Type B pancreatic cell (in vitro differentiated cells): ENCODE measurements at regions not wholly inside any gene's neighbourhood (a gene's known extent, or its start where the extent isn't known, plus 50 kb on each side); places are given as distances from the start of the nearest gene placed in this dataset.

Experiments
- DNase-seq: peaks from one replicate; pipeline ENCODE4 v3.0.0; 2021; ENCODE audit warnings: mixed read lengths; ENCODE audit not compliant: unreplicated experiment; ENCODE audit errors: extremely low spot score
- H3K27ac Mint-ChIP-seq: 2 replicates; pipeline ENCODE4 v1.8.0; 2021; ENCODE audit warnings: mild to moderate bottlenecking, mixed read lengths
- H3K27me3 Mint-ChIP-seq: 2 replicates; pipeline ENCODE4 v1.8.0; 2021; ENCODE audit warnings: mixed read lengths
- H3K36me3 Mint-ChIP-seq: 2 replicates; pipeline ENCODE4 v1.8.0; 2021; ENCODE audit warnings: mixed read lengths
- H3K4me1 Mint-ChIP-seq: one replicate; pipeline ENCODE4 v1.8.0; 2021; ENCODE audit warnings: mixed read lengths; ENCODE audit not compliant: unreplicated experiment
- H3K4me3 Mint-ChIP-seq: 2 replicates; pipeline ENCODE4 v1.8.0; 2021; ENCODE audit warnings: mild to moderate bottlenecking, mixed read lengths
- H3K9me3 Mint-ChIP-seq: 2 replicates; pipeline ENCODE4 v1.8.0; 2021; ENCODE audit warnings: mixed read lengths
- TF ChIP-seq, protein P1 (sequence below): fragments of 200-600 bp; sonication (generic); conservative IDR thresholded peaks from 2 replicates; pipeline ENCODE4 v1.5.0; 2021; ENCODE audit warnings: antibody characterized with exemption, mild to moderate bottlenecking

DNA sequence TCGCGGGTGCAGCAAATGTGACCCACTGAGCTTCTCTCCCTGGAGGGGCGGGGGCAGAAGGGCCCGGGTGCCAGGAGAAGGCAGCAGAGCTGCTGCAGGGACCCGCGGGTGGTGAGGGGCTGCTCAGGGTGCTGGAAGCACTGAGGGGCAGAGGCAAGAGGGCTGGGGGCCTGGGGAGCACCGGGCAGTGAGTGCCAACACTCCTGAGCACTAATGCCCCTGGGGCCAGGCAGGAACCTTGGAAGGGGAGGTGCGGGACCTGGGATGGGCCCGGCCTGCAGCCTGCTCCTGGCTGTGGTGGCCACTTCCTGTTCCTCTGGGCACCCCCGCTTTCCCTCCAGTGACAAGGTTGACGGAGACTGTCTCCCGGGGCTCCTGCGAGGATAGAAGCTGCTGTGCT, 66.5 kb upstream of the ADRA2C start:
- TF ChIP-seq, protein P1, sequence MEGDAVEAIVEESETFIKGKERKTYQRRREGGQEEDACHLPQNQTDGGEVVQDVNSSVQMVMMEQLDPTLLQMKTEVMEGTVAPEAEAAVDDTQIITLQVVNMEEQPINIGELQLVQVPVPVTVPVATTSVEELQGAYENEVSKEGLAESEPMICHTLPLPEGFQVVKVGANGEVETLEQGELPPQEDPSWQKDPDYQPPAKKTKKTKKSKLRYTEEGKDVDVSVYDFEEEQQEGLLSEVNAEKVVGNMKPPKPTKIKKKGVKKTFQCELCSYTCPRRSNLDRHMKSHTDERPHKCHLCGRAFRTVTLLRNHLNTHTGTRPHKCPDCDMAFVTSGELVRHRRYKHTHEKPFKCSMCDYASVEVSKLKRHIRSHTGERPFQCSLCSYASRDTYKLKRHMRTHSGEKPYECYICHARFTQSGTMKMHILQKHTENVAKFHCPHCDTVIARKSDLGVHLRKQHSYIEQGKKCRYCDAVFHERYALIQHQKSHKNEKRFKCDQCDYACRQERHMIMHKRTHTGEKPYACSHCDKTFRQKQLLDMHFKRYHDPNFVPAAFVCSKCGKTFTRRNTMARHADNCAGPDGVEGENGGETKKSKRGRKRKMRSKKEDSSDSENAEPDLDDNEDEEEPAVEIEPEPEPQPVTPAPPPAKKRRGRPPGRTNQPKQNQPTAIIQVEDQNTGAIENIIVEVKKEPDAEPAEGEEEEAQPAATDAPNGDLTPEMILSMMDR = no peak
- Mint-ChIP-seq H3K4me3 (no peak overlapping the region), H3K9me3 (peaks cover 21% of the 10 kb centered on the region), H3K27ac (no peak overlapping the region), H3K36me3 (peaks cover 4% of the 10 kb centered on the region), H3K4me1 (peaks cover 7% of the 10 kb centered on the region), H3K27me3 (peaks cover 28% of the 10 kb centered on the region)
- no peak for DNase-seq

DNA sequence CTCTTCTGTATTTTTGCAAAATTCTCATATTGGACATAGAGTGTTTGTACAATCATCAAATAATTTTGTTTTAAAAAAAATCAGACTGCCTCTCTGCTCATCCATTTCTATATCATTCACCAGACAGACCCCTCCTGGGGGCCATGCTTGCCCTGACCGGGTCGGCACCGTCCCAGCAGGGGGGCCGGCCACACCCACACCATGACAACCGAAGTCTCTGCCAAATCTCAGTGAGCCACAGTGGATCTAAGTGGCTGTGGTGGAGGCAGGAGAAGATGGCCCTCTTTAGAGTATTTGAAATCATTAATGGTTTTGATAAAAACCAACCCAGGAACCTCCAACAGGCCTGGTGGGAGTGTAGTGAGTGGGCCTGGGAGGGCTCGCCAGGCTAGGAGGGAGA, 66.9 kb upstream of the ADRA2C start:
- no peak for DNase-seq

DNA sequence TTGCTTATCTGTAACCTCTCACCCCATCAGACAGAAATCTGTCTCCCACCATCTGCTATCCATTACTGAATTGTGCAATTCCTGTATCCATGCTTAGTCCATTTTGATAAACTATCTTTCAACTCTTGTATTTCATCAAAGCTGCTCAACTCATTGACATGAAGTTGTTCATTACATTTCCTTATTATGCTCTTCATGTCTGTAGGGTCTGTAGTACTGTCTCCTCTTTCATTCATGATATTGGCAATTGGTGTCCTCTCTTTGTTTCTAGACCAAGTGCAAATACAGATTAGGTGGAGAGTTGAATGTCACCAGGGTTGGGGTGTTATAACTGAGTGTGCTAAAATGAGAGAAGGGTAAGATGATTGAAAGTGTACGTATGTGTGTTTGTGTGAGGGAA, 69.2 kb upstream of the ADRA2C start:
- Mint-ChIP-seq H3K27ac (no peak overlapping the region), H3K27me3 (peaks cover 36% of the 10 kb centered on the region), H3K9me3 (peaks cover 26% of the 10 kb centered on the region)

More for the DNA sequence above, 66.9 kb upstream of the ADRA2C start:
- TF ChIP-seq, protein P1 = no peak
- Mint-ChIP-seq H3K9me3 (peaks cover 21% of the 10 kb centered on the region), H3K4me3 (no peak overlapping the region), H3K27me3 (peaks cover 27% of the 10 kb centered on the region), H3K4me1 (peaks cover 7% of the 10 kb centered on the region), H3K36me3 (peaks cover 4% of the 10 kb centered on the region), H3K27ac (no peak overlapping the region)

DNA sequence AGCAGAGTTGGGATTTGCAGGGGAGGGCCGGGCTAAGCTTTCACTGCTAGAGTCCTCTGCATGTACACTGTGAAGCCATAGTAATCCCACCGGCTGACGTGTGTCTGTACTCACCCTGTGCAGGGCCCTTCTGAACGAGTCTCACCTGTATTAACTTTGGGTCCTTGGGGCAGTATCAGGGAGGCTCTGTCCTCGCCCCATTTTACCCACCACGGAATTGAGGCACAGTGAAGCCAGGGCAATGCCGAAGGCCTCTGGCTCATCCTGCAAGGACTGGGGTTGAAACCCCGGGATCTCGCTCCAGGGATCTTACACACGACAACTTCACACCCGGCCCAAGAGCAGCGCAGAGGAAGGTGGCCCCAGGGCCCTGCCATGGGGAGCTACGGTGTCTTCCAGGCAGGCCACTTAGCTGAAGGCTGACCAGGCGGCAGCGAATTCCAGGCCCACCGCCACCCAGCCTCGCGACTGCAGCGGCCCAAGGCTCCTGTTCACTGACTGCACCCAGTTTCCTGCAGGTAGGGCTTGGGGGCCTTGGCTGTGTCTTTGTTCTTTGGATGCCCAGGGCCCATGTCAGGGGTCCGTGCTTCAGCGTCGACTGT, 75.5 kb upstream of the ADRA2C start:
- H3K36me3 Mint-ChIP-seq = no peaks in the 10 kb centered on the region
- peaks cover 31% of the 10 kb centered on the region for H3K27me3 Mint-ChIP-seq
- H3K27ac Mint-ChIP-seq = no peak overlapping the region
- H3K9me3 Mint-ChIP-seq = peaks cover 11% of the 10 kb centered on the region
- H3K4me1 Mint-ChIP-seq = no peaks in the 10 kb centered on the region
- DNase-seq = no peak
- TF ChIP-seq, protein P1 = no peak
- no peak overlapping the region for H3K4me3 Mint-ChIP-seq

More for the DNA sequence above, 69.2 kb upstream of the ADRA2C start:
- TF ChIP-seq, protein P1 = no peak
- H3K36me3 Mint-ChIP-seq = peaks cover 4% of the 10 kb centered on the region
- H3K4me3 Mint-ChIP-seq = no peak overlapping the region
- no peak for DNase-seq
- no peaks in the 10 kb centered on the region for H3K4me1 Mint-ChIP-seq

DNA sequence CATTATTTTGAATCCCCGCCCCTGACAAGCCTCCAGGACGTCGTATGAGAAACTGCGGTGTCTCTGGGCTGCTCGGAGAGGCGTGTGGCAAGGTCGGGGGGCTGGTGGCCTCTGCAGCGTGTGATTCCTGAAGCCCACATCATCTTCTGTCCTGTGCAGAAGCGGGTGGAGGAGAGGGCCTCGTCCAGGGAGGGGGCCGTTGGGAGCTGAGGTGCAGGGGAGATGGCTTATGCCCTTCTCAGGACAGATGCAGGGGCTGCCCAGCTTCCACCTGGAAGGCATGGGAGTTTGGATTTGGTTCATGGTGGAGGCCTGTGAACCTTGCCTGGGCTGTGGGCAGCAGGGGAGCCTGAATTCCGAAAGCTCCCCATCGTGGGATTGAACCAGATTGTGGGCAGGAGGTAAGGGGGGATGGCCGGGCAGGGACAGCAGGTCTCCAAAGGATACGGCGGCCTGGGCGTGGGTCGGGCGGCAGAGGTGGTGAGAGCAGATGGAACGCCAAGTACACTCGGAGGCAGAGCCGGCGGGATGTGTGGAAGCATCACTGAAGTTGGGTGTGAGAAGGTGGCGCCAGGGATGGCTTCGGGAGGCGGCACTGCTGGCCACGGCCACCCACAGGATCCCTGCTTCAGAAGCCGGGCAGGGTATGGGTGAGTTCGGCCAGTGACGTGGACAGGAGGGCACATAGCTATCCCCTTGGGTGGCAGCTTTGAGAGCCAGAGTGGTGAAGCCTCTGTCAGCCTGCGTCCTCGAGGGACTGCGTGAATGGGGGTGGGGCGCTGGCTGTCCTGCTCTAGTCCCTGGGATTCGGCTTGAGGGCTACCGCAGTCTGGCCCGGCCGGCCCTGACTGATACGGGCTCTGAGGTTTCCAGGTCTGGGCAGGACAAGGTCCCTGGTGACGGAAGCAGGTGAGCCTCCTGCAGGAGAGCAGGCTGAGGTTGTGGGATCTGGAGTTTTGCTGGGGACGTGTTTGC, 76.3 kb upstream of the ADRA2C start:
- H3K27ac Mint-ChIP-seq = no peak overlapping the region

More for the DNA sequence above, 76.3 kb upstream of the ADRA2C start:
- Mint-ChIP-seq H3K36me3 (no peaks in the 10 kb centered on the region), H3K4me3 (no peak overlapping the region), H3K27me3 (peaks cover 30% of the 10 kb centered on the region), H3K9me3 (peaks cover 6% of the 10 kb centered on the region), H3K4me1 (no peaks in the 10 kb centered on the region)
- TF ChIP-seq, protein P1 = no peak
- DNase-seq = no peak
